ENCODE measurements at regions not wholly inside any gene's neighbourhood (a gene's known extent, or its start where the extent isn't known, plus 50 kb on each side); places are given as distances from the start of the nearest gene placed in this dataset.

GRCh38 chr1:182141040-182141439 is 79.5 kb upstream of the ZNF648 start:
- no peak for TF ChIP-seq POLR2A (IDR thresholded peaks at IDR 0.05)
- no peak for TF ChIP-seq CTCF (IDR thresholded peaks at IDR 0.05)
